ENCODE measurements at regions not wholly inside any gene's neighbourhood (a gene's known extent, or its start where the extent isn't known, plus 50 kb on each side); places are given as distances from the start of the nearest gene placed in this dataset.

DNA sequence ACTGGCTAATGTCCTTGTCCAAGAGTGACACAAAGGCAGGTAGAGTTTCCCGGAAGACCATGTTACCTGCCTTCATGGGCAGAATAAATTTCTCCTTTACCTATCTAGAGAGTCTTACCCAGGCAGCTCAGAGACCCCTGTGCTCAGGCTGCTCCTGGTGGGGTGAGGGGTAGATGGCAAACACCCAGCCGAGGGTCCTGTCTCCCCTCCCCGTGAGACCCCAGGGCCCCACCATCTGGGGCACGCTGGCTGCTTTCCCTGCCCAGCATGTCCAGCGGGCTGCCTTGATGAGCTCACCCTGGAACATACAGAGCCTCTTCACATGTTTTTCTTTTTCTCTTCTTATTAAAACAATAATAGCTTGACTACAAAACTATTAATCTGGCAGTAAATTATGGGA lies 116.5 kb downstream of the EDN3 start:
- TF ChIP-seq, protein P1, sequence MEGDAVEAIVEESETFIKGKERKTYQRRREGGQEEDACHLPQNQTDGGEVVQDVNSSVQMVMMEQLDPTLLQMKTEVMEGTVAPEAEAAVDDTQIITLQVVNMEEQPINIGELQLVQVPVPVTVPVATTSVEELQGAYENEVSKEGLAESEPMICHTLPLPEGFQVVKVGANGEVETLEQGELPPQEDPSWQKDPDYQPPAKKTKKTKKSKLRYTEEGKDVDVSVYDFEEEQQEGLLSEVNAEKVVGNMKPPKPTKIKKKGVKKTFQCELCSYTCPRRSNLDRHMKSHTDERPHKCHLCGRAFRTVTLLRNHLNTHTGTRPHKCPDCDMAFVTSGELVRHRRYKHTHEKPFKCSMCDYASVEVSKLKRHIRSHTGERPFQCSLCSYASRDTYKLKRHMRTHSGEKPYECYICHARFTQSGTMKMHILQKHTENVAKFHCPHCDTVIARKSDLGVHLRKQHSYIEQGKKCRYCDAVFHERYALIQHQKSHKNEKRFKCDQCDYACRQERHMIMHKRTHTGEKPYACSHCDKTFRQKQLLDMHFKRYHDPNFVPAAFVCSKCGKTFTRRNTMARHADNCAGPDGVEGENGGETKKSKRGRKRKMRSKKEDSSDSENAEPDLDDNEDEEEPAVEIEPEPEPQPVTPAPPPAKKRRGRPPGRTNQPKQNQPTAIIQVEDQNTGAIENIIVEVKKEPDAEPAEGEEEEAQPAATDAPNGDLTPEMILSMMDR (IDR thresholded peaks at IDR 0.05) = no peak
- no peak for TF ChIP-seq POLR2A (IDR thresholded peaks at IDR 0.05)
